NCI-H2107 (cell line): ENCODE measurements at regions not wholly inside any gene's neighbourhood (a gene's known extent, or its start where the extent isn't known, plus 50 kb on each side); places are given as distances from the start of the nearest gene placed in this dataset.

Experiments used
- DNase-seq: peaks from one replicate; lab custom pipeline; 2025; lab: John Stamatoyannopoulos, UW

DNA sequence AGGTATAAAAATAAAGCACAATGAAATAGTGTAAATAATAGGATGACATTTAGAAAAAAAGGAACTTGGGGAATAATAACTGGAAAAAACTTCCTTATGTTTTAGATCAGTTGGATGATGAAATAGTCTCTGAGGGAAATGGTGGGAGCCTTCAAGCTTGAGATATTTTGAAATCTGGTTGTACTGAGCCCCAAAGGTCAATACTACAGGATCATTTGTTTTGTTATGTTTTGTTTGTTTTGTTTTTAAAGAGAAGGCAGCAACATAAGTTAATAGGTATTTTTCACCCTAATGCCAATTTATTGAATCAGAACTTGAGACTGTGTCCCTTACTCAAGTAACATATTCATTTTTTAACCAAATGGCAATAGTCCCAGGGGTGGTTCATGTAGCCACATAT, 393.1 kb downstream of the ETS1 start:
- DNase-seq = no peak

DNA sequence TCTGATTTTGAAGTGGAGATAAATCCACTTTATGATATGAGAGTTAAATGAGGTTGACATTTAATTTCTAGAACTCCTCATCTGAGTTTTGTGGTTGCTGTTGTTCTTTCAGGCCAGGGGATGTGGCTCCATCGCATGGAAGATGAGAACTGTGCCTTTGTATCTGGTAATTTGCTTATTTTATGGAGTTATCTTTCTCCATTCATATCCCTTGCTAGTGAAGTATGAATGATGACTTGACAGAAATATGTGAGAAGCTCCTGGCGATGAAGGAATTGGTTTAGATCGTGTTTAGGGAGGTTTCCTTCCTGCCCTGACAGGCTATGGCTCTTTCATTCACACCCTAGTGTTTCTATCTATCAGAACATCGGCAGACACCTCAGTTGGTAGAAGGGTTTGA, 393.7 kb downstream of the ETS1 start:
- DNase-seq = no peak

DNA sequence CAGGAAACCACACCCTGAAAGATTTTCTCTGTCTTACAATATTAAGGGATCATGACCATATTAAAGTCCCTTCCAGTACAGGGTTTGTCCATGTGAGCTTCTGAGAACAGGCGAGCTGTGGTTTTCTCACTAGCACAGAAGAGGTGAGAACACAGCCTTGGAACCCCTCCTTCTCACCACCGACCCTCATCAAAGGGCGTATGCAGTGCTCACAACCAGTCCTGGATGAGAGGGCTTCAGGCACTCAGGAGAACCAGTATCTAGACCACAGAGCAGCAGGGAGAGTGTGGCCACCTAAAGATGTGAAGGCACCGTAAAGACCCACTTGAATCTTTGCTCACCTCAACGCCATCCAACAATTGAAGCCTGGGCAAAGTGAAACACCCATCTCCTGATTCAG, 397.0 kb downstream of the ETS1 start:
- DNase-seq = no peak

DNA sequence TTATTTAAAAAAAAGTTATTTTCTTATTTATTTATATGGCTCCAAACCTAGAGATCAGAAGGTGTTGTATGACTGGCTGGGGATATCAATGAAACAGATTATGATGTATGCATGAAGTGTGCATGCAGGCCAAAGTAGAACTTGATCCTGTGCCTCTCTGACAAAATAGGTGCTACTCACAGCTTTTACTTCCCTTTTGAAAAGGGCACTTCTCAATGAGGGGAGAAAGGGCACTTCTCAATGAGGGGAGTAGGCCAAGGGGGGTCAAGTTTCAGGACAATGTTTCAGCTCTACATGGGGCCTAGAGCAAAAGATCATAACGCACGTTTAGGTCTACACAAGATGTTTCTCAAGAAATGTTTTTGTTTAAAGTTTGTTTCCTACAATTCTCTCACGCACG, 397.5 kb downstream of the ETS1 start:
- DNase-seq = no peak

DNA sequence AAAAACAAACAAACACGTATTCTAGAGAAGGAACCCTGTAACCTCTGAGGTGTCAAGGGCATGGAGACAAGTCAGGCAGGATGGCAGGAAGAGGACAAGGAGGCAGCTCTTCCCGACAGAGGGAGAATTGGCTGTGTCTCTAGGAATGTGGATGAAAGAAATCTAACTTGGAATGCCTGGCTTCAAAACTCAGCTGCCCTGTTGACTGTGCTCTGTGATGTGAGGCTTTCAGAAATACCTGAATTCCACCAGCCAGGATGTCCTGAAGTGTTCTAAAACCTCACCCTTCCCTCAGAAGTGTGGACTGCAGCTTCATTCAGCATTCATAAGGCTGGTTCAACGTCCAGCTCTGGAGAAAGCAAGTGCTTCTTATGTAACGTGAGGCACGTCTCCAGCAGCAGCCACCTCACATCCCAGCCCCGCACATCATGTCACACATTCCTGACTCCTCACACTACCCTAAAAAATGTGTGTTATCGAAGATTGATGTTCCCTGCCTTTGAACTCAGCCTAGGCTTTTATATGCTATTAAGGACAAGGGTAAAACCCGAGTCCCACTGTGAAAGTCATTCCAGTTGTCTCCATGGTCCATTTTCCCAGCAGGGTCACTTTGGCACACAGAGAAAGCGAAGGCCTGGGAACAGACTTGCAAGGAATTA, 398.9 kb downstream of the ETS1 start:
- no peak for DNase-seq

DNA sequence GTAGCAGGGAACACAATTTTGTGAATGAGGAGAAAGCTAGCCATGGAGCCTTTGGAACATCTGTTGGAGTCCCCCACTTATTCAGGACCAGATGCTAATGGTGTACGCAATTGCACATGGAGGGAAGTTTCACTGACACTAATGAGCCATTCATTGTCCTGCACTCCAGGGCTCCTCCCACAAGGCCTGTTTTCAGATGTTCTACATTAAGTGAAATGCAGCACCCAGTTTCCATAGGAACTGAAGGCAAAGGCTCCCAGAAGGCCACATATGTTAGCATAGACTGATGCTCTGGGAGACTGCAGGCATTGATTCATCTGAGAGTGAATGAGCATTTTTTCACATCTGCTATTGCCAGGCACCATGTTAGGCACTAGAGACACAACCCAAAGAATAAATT, 399.5 kb downstream of the ETS1 start:
- DNase-seq = no peak

DNA sequence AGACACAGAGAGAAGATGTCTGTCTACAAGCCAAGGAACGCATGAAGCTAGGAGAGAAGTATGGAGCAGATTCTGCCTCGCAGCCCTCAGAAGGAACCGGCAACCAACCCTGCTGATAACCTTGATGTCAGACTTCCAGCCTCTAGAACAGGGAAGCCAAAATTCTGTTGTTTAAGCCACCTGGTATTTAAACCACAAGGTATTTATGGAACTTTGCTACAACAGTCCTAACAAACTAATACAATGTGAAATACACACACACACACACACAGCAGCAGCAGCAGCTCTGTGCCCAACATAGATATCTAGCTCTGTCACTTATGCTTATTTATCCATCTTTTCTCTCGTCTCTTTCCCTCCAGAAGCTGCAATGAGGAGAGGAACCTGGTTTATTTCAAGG, 400.0 kb downstream of the ETS1 start:
- no peak for DNase-seq

DNA sequence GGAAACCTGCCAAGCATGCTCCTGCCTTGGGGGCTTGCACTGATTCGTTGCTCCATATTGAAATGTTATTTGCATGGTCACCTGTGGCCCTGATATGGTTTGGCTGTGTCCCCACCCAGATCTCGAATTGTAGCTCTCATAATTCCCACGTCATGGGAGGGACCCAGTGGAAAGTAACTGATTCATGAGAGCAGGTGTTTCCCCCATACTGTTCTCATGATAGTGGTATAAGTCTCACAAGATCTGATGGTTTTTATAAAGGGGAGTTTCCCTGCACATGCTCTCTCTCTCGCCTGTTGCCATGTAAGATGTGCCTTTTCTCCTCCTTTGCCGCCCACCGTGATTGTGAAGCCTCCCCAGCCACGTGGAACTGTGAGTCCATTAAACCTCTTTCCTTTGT, 402.4 kb downstream of the ETS1 start:
- DNase-seq = no peak

DNA sequence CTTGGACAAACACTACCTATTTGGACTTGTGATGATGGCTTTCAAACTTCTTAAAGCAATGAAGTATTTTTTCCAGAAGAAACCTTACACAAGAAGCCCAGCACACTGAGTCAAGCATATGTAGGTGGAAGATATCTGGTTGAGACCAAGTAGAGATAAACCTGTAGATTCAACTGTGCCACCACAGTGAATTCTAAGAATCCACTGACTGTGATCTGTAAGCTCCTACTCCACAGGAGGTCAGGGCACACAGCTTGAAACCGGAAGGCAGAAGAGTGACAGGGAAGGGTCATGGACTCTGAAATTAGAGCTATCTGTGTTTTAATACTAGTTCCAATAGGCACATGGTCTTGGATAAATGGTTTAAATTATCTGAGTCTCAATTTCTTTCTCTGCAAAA, 404.5 kb downstream of the ETS1 start:
- DNase-seq = no peak

DNA sequence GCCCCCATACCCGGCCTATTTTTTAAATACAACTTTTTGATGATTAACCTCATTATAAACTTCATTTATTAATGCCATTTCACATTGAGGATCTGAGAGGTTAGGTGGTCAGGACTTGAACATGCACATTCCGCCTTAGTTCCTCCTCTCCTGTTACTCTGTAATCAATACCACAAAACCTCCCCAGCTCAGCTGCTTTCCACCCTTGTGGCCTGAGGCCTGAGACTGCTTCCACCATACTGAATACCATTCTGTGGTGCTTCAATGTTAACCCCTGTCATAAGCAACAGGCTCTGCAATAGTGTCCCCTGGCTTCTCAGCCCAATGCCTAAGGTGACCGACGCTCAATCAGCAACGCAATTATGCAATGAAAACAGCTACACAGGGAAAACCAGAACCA, 405.4 kb downstream of the ETS1 start:
- DNase-seq = no peak

DNA sequence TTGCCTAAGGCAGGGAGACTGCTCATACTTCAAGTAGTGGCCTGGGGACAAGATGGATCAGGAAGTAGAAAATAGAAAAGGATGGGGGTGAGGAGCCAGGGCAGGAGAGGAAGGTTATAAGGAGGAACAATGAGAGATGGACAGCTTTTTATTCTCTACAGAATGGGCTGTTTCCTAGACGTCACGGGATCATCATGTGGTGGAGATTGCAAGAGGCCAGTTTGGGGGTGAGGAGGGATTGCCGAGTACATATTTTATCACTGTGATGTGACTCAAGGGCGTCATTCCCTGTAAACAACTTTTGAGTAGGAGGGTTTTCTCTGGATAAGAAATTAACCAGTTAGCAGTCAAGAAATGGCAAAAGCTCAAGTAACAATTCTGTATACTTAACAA, 406.3 kb downstream of the ETS1 start:
- DNase-seq = no peak

DNA sequence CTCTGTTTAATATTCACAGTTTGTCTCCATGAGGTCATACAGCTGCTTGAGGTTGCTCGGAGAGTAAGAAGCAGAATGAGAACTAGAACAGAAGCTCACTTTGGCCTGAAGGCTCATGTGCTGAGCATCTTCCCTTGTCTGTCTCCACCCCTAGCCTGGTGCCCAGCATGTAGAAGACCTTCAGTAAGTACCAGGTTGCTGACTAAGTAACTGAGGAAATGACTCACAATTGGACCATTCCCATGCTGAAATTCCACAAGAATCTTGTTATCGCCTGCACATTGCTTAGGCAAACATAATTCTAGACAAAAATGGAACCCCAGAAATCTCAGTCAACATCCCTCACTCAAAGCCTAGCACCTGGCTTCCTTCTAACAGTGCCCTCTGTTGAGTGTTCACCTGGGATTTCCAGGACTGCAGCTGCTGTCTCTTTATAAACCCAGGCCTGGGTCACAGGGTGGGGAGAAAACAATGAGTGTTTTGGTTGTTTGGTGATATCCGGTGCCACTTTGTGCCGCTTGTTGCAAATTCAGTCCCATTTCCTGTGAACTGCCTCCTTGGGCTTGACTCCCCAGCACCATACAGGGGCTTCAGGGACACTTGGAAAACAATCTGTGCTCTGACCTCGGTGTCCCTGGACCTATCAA, 406.8 kb downstream of the ETS1 start:
- DNase-seq = no peak

DNA sequence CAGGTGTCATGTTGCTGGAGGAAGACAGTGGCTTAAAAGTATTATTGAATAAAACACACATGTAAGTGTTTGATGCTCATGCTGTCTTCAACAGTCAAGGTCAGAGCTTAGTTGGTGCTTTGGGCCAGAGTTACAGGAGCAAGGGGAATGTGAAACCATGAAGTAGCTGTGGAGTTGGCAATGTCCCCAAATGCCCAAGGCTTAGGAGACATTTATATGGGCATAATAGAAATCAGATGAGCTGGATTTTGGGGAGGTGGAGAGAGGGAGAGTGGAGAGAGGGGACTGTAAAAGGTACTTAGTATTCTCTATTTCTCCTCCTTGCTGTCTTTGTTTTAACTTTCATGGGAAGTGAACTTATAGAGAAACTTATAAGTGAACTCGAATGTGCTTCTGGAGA, 407.8 kb downstream of the ETS1 start:
- no peak for DNase-seq

DNA sequence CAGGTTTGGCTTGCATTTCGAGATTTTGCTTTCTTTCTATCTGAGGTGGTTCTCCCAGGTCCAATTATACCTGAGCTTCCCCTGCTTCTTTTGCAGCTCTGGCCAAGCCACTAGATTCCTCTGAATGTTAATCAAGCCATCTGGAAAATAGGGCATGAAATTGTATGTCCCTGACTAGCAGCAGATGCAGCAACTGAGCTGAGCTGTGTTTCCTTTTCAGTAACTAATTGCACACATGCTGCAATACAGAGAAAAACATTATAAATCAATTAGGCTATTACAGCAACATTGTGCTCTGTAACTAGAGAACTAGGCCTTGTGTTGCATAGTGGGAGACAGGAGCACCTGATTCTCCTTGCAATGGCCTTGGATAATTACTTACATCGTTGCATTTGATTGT, 408.3 kb downstream of the ETS1 start:
- DNase-seq = no peak

DNA sequence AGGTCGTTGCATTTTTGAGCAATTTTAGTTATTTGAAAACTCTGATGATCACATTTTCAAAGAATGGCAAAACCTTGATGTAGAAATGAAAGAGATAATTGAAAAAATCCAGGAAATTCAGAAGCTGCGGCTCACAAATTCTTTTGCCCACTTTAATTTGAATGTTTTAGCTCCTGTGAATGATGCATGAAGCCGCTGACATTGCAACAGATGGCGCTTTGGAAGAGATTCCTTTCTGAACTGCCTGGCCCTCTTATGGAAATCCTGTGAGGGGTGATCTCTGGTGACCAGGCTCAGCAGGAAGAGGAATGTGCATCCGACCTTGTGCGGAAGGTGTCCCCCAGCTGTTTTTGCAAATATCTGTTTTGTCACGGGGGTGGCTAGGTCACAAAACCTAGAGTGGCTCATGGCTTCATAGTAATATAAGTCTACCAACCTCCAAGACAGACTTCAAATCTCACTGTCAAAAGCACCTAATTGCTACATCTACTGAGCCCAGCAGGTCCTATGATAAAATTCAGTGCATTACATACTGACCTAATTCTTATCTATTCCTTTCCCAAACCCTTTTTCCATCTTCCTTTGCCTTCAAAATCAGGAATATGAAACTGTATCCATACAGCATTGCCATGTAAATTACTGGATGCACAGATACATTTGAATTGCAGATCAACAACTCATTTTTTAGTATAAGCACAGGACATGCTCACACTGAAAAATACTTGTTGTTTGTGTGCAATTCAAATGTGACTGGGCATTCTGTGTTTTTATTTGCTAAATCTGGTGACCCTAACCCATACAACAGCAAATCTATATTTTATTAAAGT, 412.7 kb downstream of the ETS1 start:
- DNase-seq = no peak

DNA sequence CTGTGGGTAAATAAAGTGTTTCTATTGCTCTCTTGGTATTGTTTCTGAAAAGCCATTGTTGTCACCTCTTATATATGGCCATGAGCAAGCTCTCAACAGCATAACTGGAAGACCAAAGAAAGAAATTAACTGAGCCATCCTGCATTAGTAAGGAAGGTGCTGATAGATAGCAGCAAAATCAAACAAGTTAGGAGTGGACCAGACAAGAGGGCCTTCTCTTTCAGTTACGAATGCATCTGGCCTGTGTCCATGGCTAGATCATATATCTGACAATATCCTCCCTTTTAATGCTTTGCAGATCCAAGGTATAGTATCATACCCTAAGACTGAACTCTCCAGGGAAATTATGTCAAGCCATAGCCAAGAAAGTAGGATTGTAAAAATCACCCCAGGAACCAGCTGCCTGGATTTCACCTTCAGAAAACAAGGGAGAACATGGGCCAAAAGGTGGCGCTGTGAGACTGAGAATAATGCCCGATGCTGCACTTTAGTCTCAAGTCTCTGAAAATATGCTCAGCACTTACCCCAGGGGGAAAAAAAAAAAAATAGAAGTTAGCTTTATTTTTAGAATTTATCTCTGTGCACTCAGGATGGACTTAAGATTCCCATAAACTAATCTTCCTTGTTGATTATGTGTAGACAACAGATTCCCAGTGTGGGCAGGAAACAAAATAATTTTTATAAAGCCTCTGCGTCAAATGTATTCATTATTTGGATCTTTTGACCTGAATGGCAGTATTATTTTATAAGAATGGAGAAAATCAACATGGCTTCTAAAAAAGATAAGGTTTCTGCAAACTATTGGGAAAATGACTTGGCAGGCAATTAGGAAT, 415.1 kb downstream of the ETS1 start:
- no peak for DNase-seq

DNA sequence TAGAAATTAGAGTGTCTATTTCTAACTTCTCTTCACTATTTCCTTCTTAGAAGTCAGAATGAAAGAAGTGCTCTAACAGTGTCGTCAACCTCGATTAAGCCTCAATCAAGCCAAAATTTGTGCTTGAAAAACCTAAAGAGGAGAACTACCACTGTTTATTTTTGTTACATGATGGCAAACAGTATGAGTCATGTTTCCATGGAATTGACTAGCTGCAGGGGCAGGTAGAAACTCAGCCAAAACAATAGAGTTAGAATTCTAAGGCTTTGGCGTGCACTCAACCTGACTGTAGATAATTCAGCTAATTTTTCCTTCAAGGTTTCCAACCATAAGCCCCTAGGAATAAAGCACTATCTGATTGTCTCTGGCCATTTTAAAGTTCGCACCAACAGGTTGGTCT, 415.9 kb downstream of the ETS1 start:
- no peak for DNase-seq

DNA sequence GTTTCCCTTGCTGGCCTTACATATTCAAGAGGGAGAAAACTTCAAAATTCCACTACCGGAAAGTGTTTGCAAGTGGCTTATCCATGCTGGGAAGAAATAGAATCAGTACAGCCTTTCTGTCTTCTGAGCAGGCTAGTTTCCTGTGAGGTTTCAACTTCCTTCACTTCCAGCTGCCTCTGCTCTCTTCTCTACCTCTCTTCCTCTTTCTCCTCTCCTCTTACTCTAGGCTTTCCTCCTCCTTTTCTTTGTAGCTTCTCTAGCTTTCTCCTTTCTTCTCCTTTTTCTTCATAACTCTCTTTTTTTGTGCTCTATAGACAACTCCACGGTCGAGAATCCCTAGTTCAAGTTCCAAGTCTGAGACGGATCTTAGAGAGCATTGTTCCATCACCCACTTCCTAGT, 421.8 kb downstream of the ETS1 start:
- DNase-seq = no peak

DNA sequence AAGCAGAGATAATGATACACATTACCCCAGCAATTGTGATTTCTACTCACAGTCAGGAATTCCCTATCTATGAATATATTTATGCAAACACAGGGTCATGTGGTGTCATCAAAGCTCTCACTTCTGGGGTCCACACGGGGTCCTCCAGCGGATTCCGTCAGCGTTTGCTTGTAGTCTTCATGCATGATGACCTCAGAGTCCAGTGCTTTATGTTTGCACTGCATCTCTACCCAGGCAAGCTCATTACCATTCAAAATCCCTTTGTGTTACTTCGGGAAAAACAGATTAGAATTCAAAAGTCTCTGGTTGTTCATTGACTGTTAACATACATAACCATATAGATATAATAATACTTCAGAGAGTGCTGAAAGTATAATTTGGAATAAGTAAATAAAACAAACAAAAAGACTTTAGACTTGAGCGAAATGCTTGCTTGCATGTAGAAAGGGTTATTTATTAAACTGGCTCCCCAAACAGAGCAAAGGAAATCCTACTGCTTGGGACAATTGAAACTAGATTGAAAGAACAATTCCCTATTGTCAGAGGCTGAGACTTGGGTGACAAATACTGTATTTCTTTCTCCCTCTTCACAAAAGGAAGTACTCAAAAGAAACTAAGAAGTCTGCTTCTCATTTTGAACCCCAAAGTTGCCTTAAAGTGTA, 423.1 kb downstream of the ETS1 start:
- no peak for DNase-seq

DNA sequence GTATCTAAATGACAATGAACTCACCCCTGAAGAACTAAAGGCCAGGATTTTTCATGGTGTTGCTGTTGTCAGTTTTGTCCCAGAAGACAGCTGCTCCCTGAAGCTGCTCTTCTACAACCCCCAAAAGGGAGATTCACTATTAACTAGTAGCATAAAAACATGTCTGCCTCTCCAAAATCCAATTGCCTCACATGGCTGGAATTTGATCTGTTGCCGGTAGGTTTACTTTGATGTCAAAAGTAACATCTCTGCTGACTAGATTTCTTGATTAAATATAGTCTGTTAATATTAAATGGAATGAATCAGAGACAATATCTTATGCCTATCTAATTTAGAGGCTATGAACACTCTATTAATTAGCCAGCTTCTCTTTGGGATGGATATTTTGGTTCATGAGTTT, 425.4 kb downstream of the ETS1 start:
- DNase-seq = no peak

DNA sequence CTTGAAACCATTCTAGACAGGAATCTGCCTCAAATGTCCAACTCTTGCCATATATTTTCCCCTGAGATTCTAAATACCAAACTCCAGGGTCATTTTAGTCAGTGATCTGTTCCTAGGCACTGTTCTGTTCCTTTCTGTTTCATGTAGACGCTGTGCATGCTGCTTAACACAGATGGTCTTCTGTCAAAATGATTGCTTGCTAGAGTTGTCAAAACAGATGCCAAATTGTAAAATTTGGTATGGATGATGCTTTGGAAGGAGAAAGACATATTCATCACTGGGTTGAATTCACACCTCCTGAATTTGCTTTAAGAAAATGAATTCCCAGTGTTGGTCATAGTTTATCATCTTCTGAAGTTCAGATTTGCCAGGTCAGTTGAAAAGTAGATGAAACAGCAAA, 425.9 kb downstream of the ETS1 start:
- DNase-seq = no peak

DNA sequence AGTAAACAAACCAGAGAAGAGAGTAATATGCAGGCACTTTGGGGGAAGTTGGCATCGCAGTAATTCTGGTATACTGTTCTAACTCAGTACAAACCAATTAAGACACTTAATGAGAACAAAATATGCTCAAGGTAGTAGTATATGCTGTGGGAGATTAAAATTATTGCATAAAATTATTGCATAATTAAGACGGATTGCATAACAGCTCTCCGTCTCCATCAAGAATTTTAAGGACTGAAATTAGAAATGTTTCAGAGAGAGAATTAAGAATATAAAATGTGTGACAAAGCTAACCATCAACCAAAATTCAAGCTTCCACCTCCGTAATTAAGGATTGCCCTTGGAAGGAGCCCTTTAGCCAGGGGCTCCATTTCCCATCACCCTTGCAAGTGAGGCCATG, 428.5 kb downstream of the ETS1 start:
- no peak for DNase-seq
